ENCODE measurements at regions not wholly inside any gene's neighbourhood (a gene's known extent, or its start where the extent isn't known, plus 50 kb on each side); places are given as distances from the start of the nearest gene placed in this dataset.
"Not testable (repeated sequence)": the region's sequence is repeated elsewhere in the genome, so short reads cannot be mapped to it uniquely, and the experiment has no call there.

DNA sequence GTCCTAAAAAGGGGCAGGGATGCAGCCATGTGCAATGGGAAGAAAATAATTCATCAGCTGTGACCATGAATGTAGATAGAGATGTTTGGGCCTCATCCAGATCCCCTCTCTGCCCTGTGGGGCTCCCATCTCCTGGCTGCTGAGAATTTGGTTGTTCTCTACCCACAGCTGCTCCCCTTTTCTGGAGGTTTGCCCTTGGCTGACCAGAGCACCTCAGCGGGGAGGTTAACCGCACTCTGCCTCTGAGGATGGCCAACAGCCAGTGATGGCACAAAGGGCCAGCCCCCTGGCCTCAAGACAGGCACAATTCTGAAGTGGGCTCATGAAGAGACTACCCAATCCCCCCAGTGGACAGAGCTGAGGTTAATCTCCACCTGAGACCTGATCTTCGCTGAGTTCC lies 61.5 kb upstream of the SERP2 start:
- no peak for DNase-seq

GRCh38 chr13:44312834-44313551 lies 60.6 kb upstream of the SERP2 start:
- no peak for DNase-seq

- no peak for DNase-seq
Measured at GRCh38 chr13:44313674-44314073, 60.0 kb upstream of the SERP2 start.

GRCh38 chr13:44314160-44314559 lies 59.5 kb upstream of the SERP2 start:
- not testable (repeated sequence) for DNase-seq

DNA sequence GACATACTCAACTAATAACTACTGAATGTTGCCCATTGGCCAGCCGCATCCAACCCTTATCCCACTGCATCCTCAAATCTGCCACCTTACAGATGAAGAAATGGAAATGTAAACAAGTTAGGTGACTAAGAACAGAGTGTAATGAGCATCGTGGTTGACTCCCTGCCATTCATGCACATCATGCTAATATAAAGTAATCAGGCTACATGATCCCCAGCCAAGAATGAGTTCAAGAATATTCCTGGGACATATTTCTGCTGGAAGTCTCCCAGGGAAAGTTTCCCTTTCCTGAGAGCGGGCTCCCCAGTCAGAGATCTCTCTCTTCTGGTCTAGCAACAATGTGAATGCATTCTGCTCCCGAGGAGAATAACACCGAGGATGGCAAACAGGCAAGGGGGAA lies 55.9 kb upstream of the SERP2 start:
- no peak for DNase-seq

- DNase-seq: no peak
Measured at GRCh38 chr13:44318161-44318560, 55.5 kb upstream of the SERP2 start.

- no peak for DNase-seq
Measured at GRCh38 chr13:44320611-44321010, 53.0 kb upstream of the SERP2 start.

- DNase-seq: no peak
Measured at GRCh38 chr13:44321961-44322360, 51.7 kb upstream of the SERP2 start.

DNA sequence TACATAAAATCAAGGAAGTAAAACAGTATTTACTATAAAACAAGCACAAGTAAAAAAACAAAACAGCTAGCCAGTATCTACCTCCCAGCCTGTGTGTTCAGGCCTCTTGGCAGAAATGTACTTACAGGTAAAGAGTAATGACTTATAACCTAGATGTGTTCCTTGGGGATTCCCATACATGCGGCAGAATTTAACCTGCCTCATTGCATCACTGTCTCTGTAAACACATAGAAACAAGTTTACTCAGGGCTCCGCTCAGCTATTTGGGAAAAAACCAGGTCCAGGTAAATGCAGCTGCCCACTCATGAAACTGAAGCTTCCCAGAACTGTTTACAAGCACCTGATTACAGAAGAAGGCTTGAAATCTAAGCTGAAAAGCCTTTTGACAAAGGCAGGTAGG lies 50.7 kb upstream of the SERP2 start:
- DNase-seq: no peak

DNA sequence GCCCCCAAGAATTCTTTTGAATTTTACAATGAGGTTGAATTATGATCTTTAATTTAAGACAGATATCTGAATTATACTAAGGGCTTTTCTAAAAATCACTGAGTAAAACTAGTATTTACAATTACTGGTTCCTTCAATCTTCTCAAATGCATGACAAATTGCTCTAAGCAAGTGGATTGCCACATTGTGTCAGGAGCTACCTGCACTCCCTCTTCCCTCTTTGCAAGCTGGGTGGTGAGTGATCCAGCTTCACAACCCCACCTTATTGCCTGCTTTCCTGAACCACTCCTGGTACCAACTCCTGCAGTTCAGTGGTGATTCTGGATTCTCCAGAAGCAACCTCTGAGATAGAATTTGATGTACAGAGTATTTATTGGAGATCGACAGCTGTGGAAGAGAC lies 49.9 kb upstream of the SERP2 start:
- no peak for DNase-seq

Data from SHP77 (cell line).